Dedifferentiated amniotic fluid mesenchymal stem cell (primary cell): ENCODE measurements at regions not wholly inside any gene's neighbourhood (a gene's known extent, or its start where the extent isn't known, plus 50 kb on each side); places are given as distances from the start of the nearest gene placed in this dataset.
"Not testable (repeated sequence)": the region's sequence is repeated elsewhere in the genome, so short reads cannot be mapped to it uniquely, and the experiment has no call there.

Experiments
- DNase-seq: peaks from one replicate; pipeline ENCODE4 v3.0.0-alpha.2; 2016; ENCODE audit errors: extremely low spot score

- no peak for DNase-seq
Measured at GRCh38 chr1:200282497-200283122, 127.2 kb downstream of the ZNF281 start.

- DNase-seq, result no peak
Measured at GRCh38 chr1:200281201-200281835, 128.5 kb downstream of the ZNF281 start.

GRCh38 chr1:200279810-200280411 lies 129.9 kb downstream of the ZNF281 start:
- DNase-seq, result peak; percentile 52

- no peak for DNase-seq
Measured at GRCh38 chr1:200275816-200276453, 133.9 kb downstream of the ZNF281 start.

GRCh38 chr1:200275415-200275814 lies 134.4 kb downstream of the ZNF281 start:
- no peak for DNase-seq

GRCh38 chr1:200274116-200274515 lies 135.7 kb downstream of the ZNF281 start:
- DNase-seq, result no peak

GRCh38 chr1:200272481-200273068 lies 137.3 kb downstream of the ZNF281 start:
- DNase-seq, result no peak

GRCh38 chr1:200269256-200269655 lies 140.6 kb downstream of the ZNF281 start:
- no peak for DNase-seq

- no peak for DNase-seq
Measured at GRCh38 chr1:200267937-200268336, 141.9 kb downstream of the ZNF281 start.

- no peak for DNase-seq
Measured at GRCh38 chr1:200267458-200267857, 142.4 kb downstream of the ZNF281 start.

- DNase-seq, result no peak
Measured at GRCh38 chr1:200266871-200267270, 143.0 kb downstream of the ZNF281 start.

- DNase-seq, result no peak
Measured at GRCh38 chr1:200265881-200266280, 144.0 kb downstream of the ZNF281 start.

- DNase-seq, result no peak
Measured at GRCh38 chr1:200265104-200265503, 144.7 kb downstream of the ZNF281 start.

- no peak for DNase-seq
Measured at GRCh38 chr1:200263203-200263602, 146.6 kb downstream of the ZNF281 start.

GRCh38 chr1:200262326-200262965 lies 147.4 kb downstream of the ZNF281 start:
- DNase-seq, result no peak

- DNase-seq, result no peak
Measured at GRCh38 chr1:200260597-200261335, 149.1 kb downstream of the ZNF281 start.

- no peak for DNase-seq
Measured at GRCh38 chr1:200258447-200259375, 151.1 kb downstream of the ZNF281 start.

- no peak for DNase-seq
Measured at GRCh38 chr1:200257235-200257634, 152.6 kb downstream of the ZNF281 start.

GRCh38 chr1:200254602-200255001 lies 155.2 kb downstream of the ZNF281 start:
- DNase-seq, result not testable (repeated sequence)
